Thyroid gland (tissue), 4 donors: ENCODE measurements at regions not wholly inside any gene's neighbourhood (a gene's known extent, or its start where the extent isn't known, plus 50 kb on each side); places are given as distances from the start of the nearest gene placed in this dataset.
"Not testable (repeated sequence)": the region's sequence is repeated elsewhere in the genome, so short reads cannot be mapped to it uniquely, and the experiment has no call there.

Source experiments
- DNase-seq, 2 donors: peaks; one replicate each; pipeline ENCODE4 v3.0.0-alpha.2; 2019
- H3K27ac ChIP-seq, 3 donors: fragments of 200-600 bp; sonication (generic); 1 replicate in 2 of 3; 2 replicates in 1 of 3; pipeline ENCODE4 v1.5.1; 2016 to 2019; ENCODE audit warnings: mild to moderate bottlenecking in 1 of 3, moderate library complexity in 1 of 3
- H3K27me3 ChIP-seq: fragments of 200-600 bp; sonication (generic); one replicate; pipeline ENCODE4 v1.5.1; 2019
- H3K36me3 ChIP-seq, 2 donors: fragments of 200-600 bp; sonication (generic); one replicate each; pipeline ENCODE4 v1.5.1; 2016 to 2019
- H3K4me1 ChIP-seq, 2 donors: fragments of 200-600 bp; sonication (generic); one replicate each; pipeline ENCODE4 v1.5.1; 2017 to 2019
- H3K4me3 ChIP-seq, 3 donors: fragments of 200-600 bp; sonication (generic); replicated peaks in 1 of 3; 1 replicate in 2 of 3; 2 replicates in 1 of 3; pipeline ENCODE4 v1.5.1; 2016; ENCODE audit warnings: mild to moderate bottlenecking in 1 of 3
- H3K9me3 ChIP-seq: fragments of 200-600 bp; sonication (generic); one replicate; pipeline ENCODE4 v1.5.1; 2017
- POLR2A ChIP-seq, 2 donors: fragments of 450-650 bp; IDR thresholded peaks; one replicate each; pipeline ENCODE4 v1.6.1; 2017; ENCODE audit warnings: antibody characterized with exemption in 2 of 2, mild to moderate bottlenecking in 2 of 2, moderate library complexity in 1 of 2
- WGBS, 2 donors: methylation state at CpG; one replicate each; pipeline ENCODE4 v1.1.5; 2017; 5-methylcytosine and 5-hydroxymethylcytosine counted together
- intact Hi-C: fragments of 100-400 bp; cut with DNase I; formaldehyde crosslinking; loops from one replicate; pipeline ENCODE4 v1.15.1; 2023

- intact Hi-C loops, DNase-seq, H3K9me3 ChIP-seq, H3K27ac ChIP-seq, H3K4me1 ChIP-seq, H3K4me3 ChIP-seq, H3K27me3 ChIP-seq, H3K36me3 ChIP-seq: not testable (repeated sequence)
- 89 to 94% methylated on average over 14 to 30 of the region's 30 CpGs for WGBS, 2 donors
These were observed 141.0 kb downstream of the GOLGA6L22 start for GRCh38 chr15:22599526-22600320.

GRCh38 chr15:22616976-22617375 lies 158.3 kb downstream of the GOLGA6L22 start:
- 88% methylated on average over 9 of the region's 9 CpGs; no CpG with 5 or more reads in 1 of the 2 donors for WGBS, 2 donors
- H3K36me3 ChIP-seq, intact Hi-C loops: not testable (repeated sequence)

GRCh38 chr15:22631789-22632188 lies 154.7 kb upstream of the NIPA1 start:
- H3K27ac ChIP-seq, H3K4me1 ChIP-seq, intact Hi-C loops, H3K4me3 ChIP-seq, H3K27me3 ChIP-seq, H3K36me3 ChIP-seq, DNase-seq, H3K9me3 ChIP-seq: not testable (repeated sequence)
- WGBS, 2 donors = 39 to 45% methylated on average over 3 of the region's 3 CpGs

More at GRCh38 chr15:22616976-22617375, 158.3 kb downstream of the GOLGA6L22 start:
- not testable (repeated sequence) for H3K4me1 ChIP-seq, H3K27me3 ChIP-seq, H3K4me3 ChIP-seq, H3K27ac ChIP-seq, H3K9me3 ChIP-seq, DNase-seq

- H3K4me3 ChIP-seq, DNase-seq, H3K4me1 ChIP-seq, H3K27me3 ChIP-seq, intact Hi-C loops, H3K27ac ChIP-seq, H3K9me3 ChIP-seq, H3K36me3 ChIP-seq: not testable (repeated sequence)
- 81 to 90% methylated on average over 2 of the region's 2 CpGs for WGBS, 2 donors
These were observed 146.5 kb upstream of the NIPA1 start for GRCh38 chr15:22639983-22640382.

DNA sequence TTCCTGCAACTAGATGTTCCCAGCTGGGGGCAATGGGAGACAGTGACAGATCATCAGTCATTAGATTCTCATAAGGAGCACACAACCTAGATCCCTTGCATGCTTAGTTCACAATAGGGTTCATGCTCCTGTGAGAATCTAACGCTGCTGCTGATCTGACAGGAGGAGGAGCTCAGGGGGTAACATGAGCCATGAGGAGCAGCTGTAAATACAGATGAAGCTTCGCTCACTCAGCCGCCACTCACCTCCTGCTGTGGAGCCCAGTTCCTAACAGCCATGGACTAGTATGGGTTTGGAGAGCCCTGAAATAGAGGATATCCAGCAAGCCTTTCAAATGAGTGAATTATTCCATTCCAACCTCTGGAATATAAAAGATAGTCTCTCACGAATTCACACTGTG lies 137.0 kb upstream of the NIPA1 start:
- H3K4me3 ChIP-seq, intact Hi-C loops, H3K9me3 ChIP-seq, DNase-seq, H3K36me3 ChIP-seq, H3K27ac ChIP-seq, H3K27me3 ChIP-seq, H3K4me1 ChIP-seq: not testable (repeated sequence)
- 68 to 80% methylated on average over 3 to 4 of the region's 4 CpGs for WGBS, 2 donors

DNA sequence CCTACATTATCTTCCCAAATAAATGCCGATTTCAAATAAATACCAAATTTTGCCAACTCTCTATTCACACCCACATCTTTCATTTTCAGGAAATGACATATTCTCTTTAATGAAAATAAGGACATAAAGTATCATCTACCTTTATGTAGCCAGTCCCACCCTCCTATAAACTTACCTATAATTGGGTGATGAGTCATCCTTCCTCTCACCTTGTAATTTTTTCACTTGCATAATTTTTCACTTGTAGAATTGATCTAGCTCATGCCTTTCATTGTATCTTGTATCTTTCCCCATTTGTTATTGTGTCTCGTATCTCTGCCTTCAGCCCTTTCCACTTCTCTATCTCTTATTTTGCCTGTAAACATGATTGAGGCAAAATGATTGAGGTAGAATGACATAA lies 135.3 kb upstream of the NIPA1 start:
- H3K4me3 ChIP-seq, H3K27me3 ChIP-seq, DNase-seq, intact Hi-C loops, H3K9me3 ChIP-seq, H3K4me1 ChIP-seq, H3K36me3 ChIP-seq, H3K27ac ChIP-seq: not testable (repeated sequence)
- 96 to 98% methylated on average over 2 of the region's 2 CpGs for WGBS, 2 donors

- peak; percentile 49 for DNase-seq
- TF ChIP-seq POLR2A (IDR thresholded peaks at IDR 0.05) = peak in 1 of 2 donors; percentile 42
- no CpG with 5 or more reads among the region's 110 CpGs for WGBS, 2 donors
These were observed 122.0 kb upstream of the NIPA1 start for GRCh38 chr15:22664294-22665058.

GRCh38 chr15:22665059-22665702 lies 121.3 kb upstream of the NIPA1 start:
- peak; percentile 22 to 44 for DNase-seq
- H3K36me3 ChIP-seq, H3K27me3 ChIP-seq, H3K9me3 ChIP-seq, H3K4me1 ChIP-seq, intact Hi-C loops: not testable (repeated sequence)
- Histone ChIP-seq H3K4me3 (peak overlapping the region in 2 of 3 donors; percentile 7 to 56), H3K27ac (peak overlapping the region; percentile 88 to 91 (median 89))
- TF ChIP-seq POLR2A (IDR thresholded peaks at IDR 0.05) = peak in 1 of 2 donors; percentile 10
- 0 to 1% methylated on average over 10 to 12 of the region's 22 CpGs for WGBS, 2 donors

More at GRCh38 chr15:22664294-22665058, 122.0 kb upstream of the NIPA1 start:
- H3K27me3 ChIP-seq, H3K4me1 ChIP-seq, intact Hi-C loops, H3K9me3 ChIP-seq, H3K36me3 ChIP-seq: not testable (repeated sequence)
- Histone ChIP-seq H3K27ac (peak overlapping the region; percentile 88 to 91 (median 89)), H3K4me3 (peak overlapping the region in 2 of 3 donors; percentile 7 to 56)

- H3K27me3 ChIP-seq, DNase-seq, H3K4me3 ChIP-seq, intact Hi-C loops, H3K9me3 ChIP-seq, H3K36me3 ChIP-seq, H3K4me1 ChIP-seq: not testable (repeated sequence)
- peak overlapping the region; percentile 88 to 91 (median 89) for H3K27ac ChIP-seq
- 19 to 31% methylated on average over 2 of the region's 2 CpGs for WGBS, 2 donors
These were observed 120.7 kb upstream of the NIPA1 start for GRCh38 chr15:22665711-22666110.

DNA sequence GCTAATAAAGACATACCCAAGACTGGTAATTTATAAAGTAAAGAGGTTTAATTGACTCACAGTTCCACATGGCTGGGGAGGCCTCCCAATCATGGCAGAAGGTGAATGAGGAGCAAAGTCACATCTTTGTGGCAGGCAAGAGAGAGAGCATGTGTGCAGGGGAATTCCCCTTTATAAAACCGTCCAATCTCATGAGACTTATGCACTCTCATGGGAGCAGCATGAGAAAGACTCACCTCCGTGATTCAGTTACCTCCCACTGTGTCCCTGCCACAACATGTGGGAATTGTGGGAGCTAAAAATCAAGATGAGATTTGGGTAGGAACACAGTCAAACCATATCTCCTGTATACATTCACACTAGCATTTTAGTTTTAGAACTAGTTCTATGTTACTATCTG lies 101.7 kb upstream of the NIPA1 start:
- intact Hi-C loops, H3K4me1 ChIP-seq, H3K27ac ChIP-seq, DNase-seq, H3K4me3 ChIP-seq, H3K27me3 ChIP-seq, H3K36me3 ChIP-seq, H3K9me3 ChIP-seq: not testable (repeated sequence)
- 75 to 79% methylated on average over 2 of the region's 2 CpGs for WGBS, 2 donors

GRCh38 chr15:22699881-22700280 lies 86.6 kb upstream of the NIPA1 start:
- H3K27ac ChIP-seq, H3K36me3 ChIP-seq: not testable (repeated sequence)
- WGBS, 2 donors = 22 to 28% methylated on average over 2 to 3 of the region's 3 CpGs

DNA sequence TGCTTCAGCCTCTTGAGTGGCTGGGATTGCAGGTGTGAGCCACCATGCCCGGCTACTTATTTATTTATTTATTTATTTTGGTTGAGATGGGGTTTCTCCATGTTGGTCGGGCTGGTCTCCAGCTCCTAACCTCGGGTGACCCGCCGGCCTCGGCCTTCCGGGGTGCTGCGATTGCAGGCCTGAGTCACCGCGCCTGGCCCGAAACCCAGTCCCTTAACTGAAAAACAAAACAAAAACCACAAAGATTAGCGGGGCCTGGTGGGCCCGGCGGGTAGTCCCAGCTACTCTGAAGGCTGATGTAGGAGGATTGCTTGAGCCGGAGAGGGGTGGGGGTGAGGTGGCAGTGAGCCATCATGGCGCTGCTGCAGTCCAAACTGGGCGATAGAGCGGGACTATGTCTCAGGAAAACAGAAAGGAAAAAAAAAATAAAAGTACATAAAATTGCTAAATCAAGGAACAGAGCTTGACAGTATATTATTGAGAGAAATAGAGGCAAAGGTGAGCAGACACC lies 75.6 kb upstream of the NIPA1 start:
- H3K27ac ChIP-seq, H3K4me1 ChIP-seq, intact Hi-C loops, H3K27me3 ChIP-seq, H3K9me3 ChIP-seq, H3K4me3 ChIP-seq, H3K36me3 ChIP-seq, DNase-seq: not testable (repeated sequence)
- WGBS, 2 donors = 94% methylated on average over 18 of the region's 18 CpGs

More at GRCh38 chr15:22699881-22700280, 86.6 kb upstream of the NIPA1 start:
- intact Hi-C loops, H3K9me3 ChIP-seq, H3K4me1 ChIP-seq, H3K27me3 ChIP-seq, DNase-seq, H3K4me3 ChIP-seq: not testable (repeated sequence)
